Eye (tissue), 1 donor: ENCODE measurements at regions not wholly inside any gene's neighbourhood (a gene's known extent, or its start where the extent isn't known, plus 50 kb on each side); places are given as distances from the start of the nearest gene placed in this dataset.
"Not testable (repeated sequence)": the region's sequence is repeated elsewhere in the genome, so short reads cannot be mapped to it uniquely, and the experiment has no call there.

ENCODE experiments used
- DNase-seq: peaks from one replicate; pipeline ENCODE4 v3.0.0-alpha.2; 2015

- no peak for DNase-seq
Measured at GRCh38 chr15:62848632-62849050, 193.9 kb upstream of the TPM1 start.

GRCh38 chr15:62849316-62850106, 193.0 kb upstream of the TPM1 start:
- DNase-seq: no peak

GRCh38 chr15:62850318-62850717, 192.2 kb upstream of the TPM1 start:
- no peak for DNase-seq

GRCh38 chr15:62850791-62851291, 191.7 kb upstream of the TPM1 start:
- DNase-seq: no peak

GRCh38 chr15:62853114-62853840, 189.3 kb upstream of the TPM1 start:
- DNase-seq: no peak

GRCh38 chr15:62853841-62854225, 188.7 kb upstream of the TPM1 start:
- no peak for DNase-seq

GRCh38 chr15:62854420-62855084, 188.0 kb upstream of the TPM1 start:
- DNase-seq: no peak

GRCh38 chr15:62855085-62855476, 187.5 kb upstream of the TPM1 start:
- no peak for DNase-seq

GRCh38 chr15:62856466-62857246, 185.9 kb upstream of the TPM1 start:
- DNase-seq: no peak

- DNase-seq: no peak
Measured at GRCh38 chr15:62857411-62857853, 185.1 kb upstream of the TPM1 start.

GRCh38 chr15:62858343-62858742, 184.2 kb upstream of the TPM1 start:
- DNase-seq: no peak

- no peak for DNase-seq
Measured at GRCh38 chr15:62862717-62863116, 179.8 kb upstream of the TPM1 start.

- no peak for DNase-seq
Measured at GRCh38 chr15:62866366-62866765, 176.2 kb upstream of the TPM1 start.

- DNase-seq: no peak
Measured at GRCh38 chr15:62867844-62868243, 174.7 kb upstream of the TPM1 start.

- no peak for DNase-seq
Measured at GRCh38 chr15:62868507-62868906, 174.0 kb upstream of the TPM1 start.

GRCh38 chr15:62869116-62869515, 173.4 kb upstream of the TPM1 start:
- DNase-seq: no peak

- DNase-seq: no peak
Measured at GRCh38 chr15:62870216-62870615, 172.3 kb upstream of the TPM1 start.

- DNase-seq: not testable (repeated sequence)
Measured at GRCh38 chr15:62870701-62871100, 171.8 kb upstream of the TPM1 start.

- no peak for DNase-seq
Measured at GRCh38 chr15:62873203-62873602, 169.3 kb upstream of the TPM1 start.

GRCh38 chr15:62874064-62874463, 168.5 kb upstream of the TPM1 start:
- no peak for DNase-seq

- DNase-seq: no peak
Measured at GRCh38 chr15:62874959-62875625, 167.5 kb upstream of the TPM1 start.

GRCh38 chr15:62875626-62876021, 166.9 kb upstream of the TPM1 start:
- no peak for DNase-seq
